HepG2 (cell line): ENCODE measurements at regions not wholly inside any gene's neighbourhood (a gene's known extent, or its start where the extent isn't known, plus 50 kb on each side); places are given as distances from the start of the nearest gene placed in this dataset.

Source experiments
- AGO2 ChIP-seq: fragments of 200-400 bp; formaldehyde crosslinking; optimal IDR thresholded peaks from 2 replicates; pipeline ENCODE3; 2017; ENCODE audit warnings: mild to moderate bottlenecking, low read depth, low read length, moderate library complexity
- ARID5B ChIP-seq: IDR thresholded peaks from 2 replicates; pipeline ENCODE4 v1.4.0; 2020; ENCODE audit warnings: mild to moderate bottlenecking, missing genetic modification reagents
- CREB3 ChIP-seq: sonication (generic); formaldehyde crosslinking; IDR thresholded peaks from 2 replicates; pipeline ENCODE4 v1.5.0; 2020; ENCODE audit warnings: missing genetic modification reagents
- DMAP1 ChIP-seq: IDR thresholded peaks from 2 replicates; pipeline ENCODE4 v1.6.1; 2016
- ELF3 ChIP-seq: IDR thresholded peaks from 2 replicates; pipeline ENCODE4 v1.6.1; 2016; ENCODE audit warnings: missing genetic modification reagents, missing compliant biosample characterization
- FOXO4 ChIP-seq: sonication (generic); formaldehyde crosslinking; conservative IDR thresholded peaks from 2 replicates; pipeline ENCODE4 v1.8.1; 2023; ENCODE audit warnings: missing genetic modification reagents
- HDAC2 ChIP-seq: sonication (generic); formaldehyde crosslinking; IDR thresholded peaks from 2 replicates; pipeline ENCODE4 v1.4.0; 2020; ENCODE audit warnings: missing genetic modification reagents
- KLF11 ChIP-seq: IDR thresholded peaks from 2 replicates; pipeline ENCODE4 v1.6.1; 2016; ENCODE audit warnings: missing compliant biosample characterization
- KLF15 ChIP-seq: sonication (generic); formaldehyde crosslinking; IDR thresholded peaks from 2 replicates; pipeline ENCODE4 v1.8.1; 2023; ENCODE audit warnings: borderline replicate concordance, mild to moderate bottlenecking, inconsistent platforms, missing genetic modification reagents, mixed read lengths
- MLX ChIP-seq: IDR thresholded peaks from 2 replicates; pipeline ENCODE4 v1.6.1; 2016
- NR2F6 ChIP-seq, 2 experiments: IDR thresholded peaks; 2 replicates each; pipeline ENCODE4 v1.6.1; 2016; ENCODE audit warnings: antibody characterized with exemption in 1 of 2, mild to moderate bottlenecking in 1 of 2
- SAFB2 ChIP-seq: sonication (generic); formaldehyde crosslinking; IDR thresholded peaks from 2 replicates; pipeline ENCODE4 v1.5.1; 2020; ENCODE audit warnings: missing genetic modification reagents, low read depth, mild to moderate bottlenecking, borderline replicate concordance
- SP1 ChIP-seq, 2 experiments: fragments of 450-650 bp in 1 of 2; sonication (generic) in 1 of 2; formaldehyde crosslinking in 1 of 2; IDR thresholded peaks; 2 replicates each; pipeline versions ENCODE4 v1.4.0 to v1.6.1; 2016 to 2020; ENCODE audit warnings: missing genetic modification reagents in 1 of 2
- SSRP1 ChIP-seq: IDR thresholded peaks from 2 replicates; pipeline ENCODE4 v1.6.1; 2016; ENCODE audit warnings: control low read depth
- TFAP4 ChIP-seq: sonication (generic); IDR thresholded peaks from 2 replicates; pipeline ENCODE4 v1.6.1; 2016; ENCODE audit warnings: low read depth, borderline replicate concordance
- TFE3 ChIP-seq: IDR thresholded peaks from 2 replicates; pipeline ENCODE4 v1.6.1; 2016
- ZBTB7B ChIP-seq: sonication (generic); formaldehyde crosslinking; IDR thresholded peaks from 2 replicates; pipeline ENCODE4 v1.4.0; 2020; ENCODE audit warnings: missing genetic modification reagents
- ZNF10 ChIP-seq: sonication (generic); formaldehyde crosslinking; IDR thresholded peaks from 2 replicates; pipeline ENCODE4 v1.4.0; 2020; ENCODE audit warnings: mild to moderate bottlenecking, low read depth, missing genetic modification reagents, borderline replicate concordance
- ZNF180 ChIP-seq: sonication (generic); formaldehyde crosslinking; IDR thresholded peaks from 2 replicates; pipeline ENCODE4 v1.4.0; 2020; ENCODE audit warnings: low read depth, missing genetic modification reagents, borderline replicate concordance
- ZSCAN25 ChIP-seq: sonication (generic); formaldehyde crosslinking; IDR thresholded peaks from 2 replicates; pipeline ENCODE4 v1.8.0; 2022; ENCODE audit warnings: mild to moderate bottlenecking, missing genetic modification reagents
- ZSCAN31 ChIP-seq: sonication (generic); formaldehyde crosslinking; IDR thresholded peaks from 2 replicates; pipeline ENCODE4 v1.5.0; 2020; ENCODE audit warnings: low read depth, mild to moderate bottlenecking, missing genetic modification reagents
- ZZZ3 ChIP-seq: sonication (generic); formaldehyde crosslinking; IDR thresholded peaks from 2 replicates; pipeline ENCODE4 v1.4.0; 2020; ENCODE audit warnings: missing genetic modification reagents, mild to moderate bottlenecking, borderline replicate concordance

- TF ChIP-seq TFAP4: peak; percentile 24; the same call in 1 of the 2 replicates
- 0 out of 2 replicates have a peak, but pooled peaks have one; percentile 16 for TF ChIP-seq MLX (CRISPR knock-in tag)
- no peak for TF ChIP-seq ZNF180 (CRISPR knock-in tag)
- 0 out of 2 replicates have a peak, but pooled peaks have one; percentile 20 for TF ChIP-seq TFE3 (CRISPR knock-in tag)
- no peak for TF ChIP-seq ZZZ3 (CRISPR knock-in tag)
- peak; percentile 60 for TF ChIP-seq HDAC2 (CRISPR knock-in tag)
- TF ChIP-seq CREB3: no peak
- peak; percentile 96 for TF ChIP-seq ARID5B (CRISPR knock-in tag)
- no peak for TF ChIP-seq FOXO4 (CRISPR knock-in tag)
- no peak for TF ChIP-seq KLF15 (CRISPR knock-in tag)
- peak; percentile 59; the same call in 1 of the 2 replicates for TF ChIP-seq NR2F6 (IDR thresholded peaks at IDR 0.05)
- TF ChIP-seq NR2F6 (CRISPR knock-in tag; IDR thresholded peaks at IDR 0.05): 0 out of 2 replicates have a peak, but pooled peaks have one; percentile 29
- TF ChIP-seq ZSCAN31: no peak
- TF ChIP-seq SSRP1 (CRISPR knock-in tag): no peak
- no peak for TF ChIP-seq AGO2
- no peak for TF ChIP-seq KLF11
- TF ChIP-seq SAFB2: no peak
- peak; percentile 81 for TF ChIP-seq ELF3 (CRISPR knock-in tag)
- TF ChIP-seq DMAP1 (CRISPR knock-in tag): no peak
- no peak for TF ChIP-seq SP1 (IDR thresholded peaks at IDR 0.05)
- no peak for TF ChIP-seq SP1 (CRISPR knock-in tag; IDR thresholded peaks at IDR 0.05)
- no peak for TF ChIP-seq ZSCAN25 (CRISPR knock-in tag)
- no peak for TF ChIP-seq ZNF10 (CRISPR knock-in tag)
- no peak for TF ChIP-seq ZBTB7B
These were observed 511.9 kb downstream of the GBE1 start (continued) for GRCh38 chr3:81249540-81250029.
